ENCODE measurements at regions not wholly inside any gene's neighbourhood (a gene's known extent, or its start where the extent isn't known, plus 50 kb on each side); places are given as distances from the start of the nearest gene placed in this dataset.

DNA sequence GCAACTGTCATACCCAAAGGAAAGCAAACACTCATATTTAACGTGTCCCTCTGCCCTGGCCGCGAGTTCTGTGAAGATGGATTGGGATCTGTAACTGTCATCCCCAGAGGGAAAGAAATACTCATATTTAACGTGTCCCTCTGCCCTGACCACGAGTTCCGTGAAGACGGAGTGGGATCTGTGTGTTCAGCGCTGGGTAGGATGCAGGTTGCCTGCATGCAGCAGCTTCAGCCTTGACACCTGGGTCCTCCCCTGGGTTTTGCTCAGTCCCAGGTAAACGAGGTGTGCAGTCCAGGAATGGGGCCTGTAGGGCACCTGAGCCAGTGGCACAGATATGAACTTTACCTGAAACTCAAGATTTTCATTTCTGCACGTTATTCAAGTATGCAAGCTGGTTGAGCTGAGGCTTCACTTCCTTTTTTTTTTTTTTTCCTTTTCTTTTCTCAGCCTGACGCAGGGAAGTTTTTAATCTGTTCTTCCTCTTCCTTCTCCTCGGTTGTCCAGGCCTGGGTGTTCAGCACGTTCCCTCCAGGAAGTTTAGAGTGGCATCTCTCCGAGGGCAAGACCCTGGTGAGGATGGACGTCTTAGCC lies 159.0 kb upstream of the SHH start:
- Histone ChIP-seq H3K27ac (replicated peaks) (no peak overlapping the region), H3K27me3 (ENCODE audit: insufficient read depth, poor library complexity, severe bottlenecking) (no peaks in the 10 kb centered on the region), H3K4me3 (replicated peaks; ENCODE audit: insufficient read depth, low read length) (no peak overlapping the region)
- TF ChIP-seq POLR2AphosphoS5 (IDR thresholded peaks at IDR 0.05; ENCODE audit: low read depth) (no peak), GABPA (IDR thresholded peaks at IDR 0.05; ENCODE audit: low read depth) (no peak), SPI1 (IDR thresholded peaks at IDR 0.05; ENCODE audit: borderline replicate concordance, low read depth) (peak; percentile 57; the same call in 1 of the 2 replicates)
- DNase-seq (ENCODE audit: low read depth in 1 of 2, low spot score in 1 of 2), result no peak

DNA sequence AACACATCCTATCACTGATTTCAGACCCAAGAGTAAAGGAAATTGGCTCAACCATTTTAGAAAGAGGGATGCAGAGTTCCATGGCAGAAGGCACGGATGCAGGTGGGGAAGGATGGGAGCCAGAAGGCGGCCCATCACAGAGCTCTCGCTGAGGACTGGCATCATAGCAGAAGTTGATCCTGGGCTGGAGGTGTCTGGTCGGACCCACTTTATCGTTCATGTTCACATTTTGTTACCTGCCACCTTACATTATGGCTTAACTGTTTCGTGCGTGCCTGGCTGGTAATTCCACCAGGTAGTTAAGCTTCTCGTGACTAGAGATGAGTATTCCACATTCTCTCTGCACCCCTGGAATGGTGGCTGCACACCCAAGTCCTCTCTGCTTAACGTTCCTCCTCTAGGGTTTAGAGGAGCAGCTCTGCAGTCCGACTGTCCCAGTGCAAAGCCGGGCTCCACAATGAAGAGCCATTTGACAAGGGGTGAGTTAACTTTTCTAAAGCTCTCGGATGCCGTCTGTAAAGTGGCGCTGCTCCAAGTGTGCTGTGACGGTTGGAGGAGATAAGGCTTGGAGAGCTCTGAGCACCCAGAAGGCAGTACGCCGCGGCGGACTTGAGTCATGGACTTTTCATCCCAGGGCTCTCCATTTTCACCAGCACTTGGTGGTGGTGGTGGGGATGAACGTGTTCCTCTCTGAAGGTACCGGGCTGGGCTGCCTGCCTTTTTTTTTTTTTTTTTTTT lies 157.1 kb upstream of the SHH start:
- H3K27ac ChIP-seq (replicated peaks), result no peak overlapping the region
- H3K27me3 ChIP-seq (ENCODE audit: insufficient read depth, poor library complexity, severe bottlenecking), result no peaks in the 10 kb centered on the region
- DNase-seq (ENCODE audit: low read depth in 1 of 2, low spot score in 1 of 2), result no peak
- H3K4me3 ChIP-seq (replicated peaks; ENCODE audit: insufficient read depth, low read length), result no peak overlapping the region
- TF ChIP-seq, protein P1, sequence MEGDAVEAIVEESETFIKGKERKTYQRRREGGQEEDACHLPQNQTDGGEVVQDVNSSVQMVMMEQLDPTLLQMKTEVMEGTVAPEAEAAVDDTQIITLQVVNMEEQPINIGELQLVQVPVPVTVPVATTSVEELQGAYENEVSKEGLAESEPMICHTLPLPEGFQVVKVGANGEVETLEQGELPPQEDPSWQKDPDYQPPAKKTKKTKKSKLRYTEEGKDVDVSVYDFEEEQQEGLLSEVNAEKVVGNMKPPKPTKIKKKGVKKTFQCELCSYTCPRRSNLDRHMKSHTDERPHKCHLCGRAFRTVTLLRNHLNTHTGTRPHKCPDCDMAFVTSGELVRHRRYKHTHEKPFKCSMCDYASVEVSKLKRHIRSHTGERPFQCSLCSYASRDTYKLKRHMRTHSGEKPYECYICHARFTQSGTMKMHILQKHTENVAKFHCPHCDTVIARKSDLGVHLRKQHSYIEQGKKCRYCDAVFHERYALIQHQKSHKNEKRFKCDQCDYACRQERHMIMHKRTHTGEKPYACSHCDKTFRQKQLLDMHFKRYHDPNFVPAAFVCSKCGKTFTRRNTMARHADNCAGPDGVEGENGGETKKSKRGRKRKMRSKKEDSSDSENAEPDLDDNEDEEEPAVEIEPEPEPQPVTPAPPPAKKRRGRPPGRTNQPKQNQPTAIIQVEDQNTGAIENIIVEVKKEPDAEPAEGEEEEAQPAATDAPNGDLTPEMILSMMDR (IDR thresholded peaks at IDR 0.05; ENCODE audit: insufficient read depth, low read length), result no peak
- TF ChIP-seq POLR2AphosphoS5 (IDR thresholded peaks at IDR 0.05; ENCODE audit: low read depth), result no peak
- TF ChIP-seq, protein P2, sequence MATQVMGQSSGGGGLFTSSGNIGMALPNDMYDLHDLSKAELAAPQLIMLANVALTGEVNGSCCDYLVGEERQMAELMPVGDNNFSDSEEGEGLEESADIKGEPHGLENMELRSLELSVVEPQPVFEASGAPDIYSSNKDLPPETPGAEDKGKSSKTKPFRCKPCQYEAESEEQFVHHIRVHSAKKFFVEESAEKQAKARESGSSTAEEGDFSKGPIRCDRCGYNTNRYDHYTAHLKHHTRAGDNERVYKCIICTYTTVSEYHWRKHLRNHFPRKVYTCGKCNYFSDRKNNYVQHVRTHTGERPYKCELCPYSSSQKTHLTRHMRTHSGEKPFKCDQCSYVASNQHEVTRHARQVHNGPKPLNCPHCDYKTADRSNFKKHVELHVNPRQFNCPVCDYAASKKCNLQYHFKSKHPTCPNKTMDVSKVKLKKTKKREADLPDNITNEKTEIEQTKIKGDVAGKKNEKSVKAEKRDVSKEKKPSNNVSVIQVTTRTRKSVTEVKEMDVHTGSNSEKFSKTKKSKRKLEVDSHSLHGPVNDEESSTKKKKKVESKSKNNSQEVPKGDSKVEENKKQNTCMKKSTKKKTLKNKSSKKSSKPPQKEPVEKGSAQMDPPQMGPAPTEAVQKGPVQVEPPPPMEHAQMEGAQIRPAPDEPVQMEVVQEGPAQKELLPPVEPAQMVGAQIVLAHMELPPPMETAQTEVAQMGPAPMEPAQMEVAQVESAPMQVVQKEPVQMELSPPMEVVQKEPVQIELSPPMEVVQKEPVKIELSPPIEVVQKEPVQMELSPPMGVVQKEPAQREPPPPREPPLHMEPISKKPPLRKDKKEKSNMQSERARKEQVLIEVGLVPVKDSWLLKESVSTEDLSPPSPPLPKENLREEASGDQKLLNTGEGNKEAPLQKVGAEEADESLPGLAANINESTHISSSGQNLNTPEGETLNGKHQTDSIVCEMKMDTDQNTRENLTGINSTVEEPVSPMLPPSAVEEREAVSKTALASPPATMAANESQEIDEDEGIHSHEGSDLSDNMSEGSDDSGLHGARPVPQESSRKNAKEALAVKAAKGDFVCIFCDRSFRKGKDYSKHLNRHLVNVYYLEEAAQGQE (IDR thresholded peaks at IDR 0.05; ENCODE audit: insufficient replicate concordance, low read depth), result no peak
- no peak for TF ChIP-seq SPI1 (IDR thresholded peaks at IDR 0.05; ENCODE audit: borderline replicate concordance, low read depth)
- no peak for TF ChIP-seq GABPA (IDR thresholded peaks at IDR 0.05; ENCODE audit: low read depth)

DNA sequence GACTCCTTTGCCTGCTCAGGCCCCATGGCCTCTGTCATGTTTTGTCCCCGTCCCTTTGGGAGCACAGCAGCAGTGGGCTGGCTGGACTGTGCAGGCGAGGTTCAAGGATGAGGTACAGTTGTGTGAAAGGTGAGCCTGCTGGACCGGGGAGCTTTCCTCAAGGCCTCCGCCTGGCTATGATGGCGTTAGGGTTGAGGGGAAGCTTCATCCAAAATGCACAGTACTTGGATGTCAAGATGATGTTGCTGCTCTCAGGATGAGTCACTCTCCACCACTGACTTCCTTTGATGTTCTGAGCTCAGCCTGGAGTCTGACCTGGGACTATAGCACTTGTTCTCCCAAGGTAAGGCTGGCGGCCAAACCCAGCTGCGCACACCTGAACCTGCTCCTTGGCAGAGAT lies 152.7 kb upstream of the SHH start:
- no peak overlapping the region for H3K4me3 ChIP-seq (replicated peaks; ENCODE audit: insufficient read depth, low read length)
- H3K27ac ChIP-seq (replicated peaks), result no peak overlapping the region
- DNase-seq (ENCODE audit: low read depth in 1 of 2, low spot score in 1 of 2), result no peak
- TF ChIP-seq SPI1 (IDR thresholded peaks at IDR 0.05; ENCODE audit: borderline replicate concordance, low read depth), result no peak
- no peak for TF ChIP-seq GABPA (IDR thresholded peaks at IDR 0.05; ENCODE audit: low read depth)
- TF ChIP-seq, protein P1 (IDR thresholded peaks at IDR 0.05; ENCODE audit: insufficient read depth, low read length), result no peak
- TF ChIP-seq, protein P2 (IDR thresholded peaks at IDR 0.05; ENCODE audit: insufficient replicate concordance, low read depth), result no peak
- no peak for TF ChIP-seq POLR2AphosphoS5 (IDR thresholded peaks at IDR 0.05; ENCODE audit: low read depth)
- H3K27me3 ChIP-seq (ENCODE audit: insufficient read depth, poor library complexity, severe bottlenecking), result peaks cover 2% of the 10 kb centered on the region

DNA sequence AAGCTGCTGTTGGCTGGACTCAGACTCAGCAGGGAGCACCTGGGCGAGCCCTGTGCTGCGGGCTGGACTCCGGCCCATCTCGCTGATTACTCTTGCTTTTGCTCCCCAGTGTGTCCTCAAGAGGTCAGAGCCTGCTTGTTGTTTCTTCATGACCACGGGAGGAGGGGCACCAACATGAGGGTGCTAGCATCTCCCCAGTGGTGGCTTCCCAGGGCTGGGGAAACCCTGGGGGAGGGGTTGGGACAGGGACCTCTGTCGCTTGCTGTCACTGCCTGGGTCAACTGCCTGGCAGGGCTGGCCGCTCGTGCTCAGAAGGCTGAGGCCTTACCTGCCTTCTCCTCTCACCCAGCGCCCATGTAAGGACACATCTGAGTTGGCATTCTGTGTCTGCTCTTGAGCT lies 152.3 kb upstream of the SHH start:
- no peak overlapping the region for H3K27ac ChIP-seq (replicated peaks)
- TF ChIP-seq SPI1 (IDR thresholded peaks at IDR 0.05; ENCODE audit: borderline replicate concordance, low read depth) (no peak), GABPA (IDR thresholded peaks at IDR 0.05; ENCODE audit: low read depth) (no peak), POLR2AphosphoS5 (IDR thresholded peaks at IDR 0.05; ENCODE audit: low read depth) (no peak)
- TF ChIP-seq, protein P2 (IDR thresholded peaks at IDR 0.05; ENCODE audit: insufficient replicate concordance, low read depth), result no peak
- TF ChIP-seq, protein P1 (IDR thresholded peaks at IDR 0.05; ENCODE audit: insufficient read depth, low read length), result no peak
- no peak for DNase-seq (ENCODE audit: low read depth in 1 of 2, low spot score in 1 of 2)
- H3K4me3 ChIP-seq (replicated peaks; ENCODE audit: insufficient read depth, low read length), result no peak overlapping the region
- peaks cover 2% of the 10 kb centered on the region for H3K27me3 ChIP-seq (ENCODE audit: insufficient read depth, poor library complexity, severe bottlenecking)
